GM21526 (cell line): ENCODE measurements at regions not wholly inside any gene's neighbourhood (a gene's known extent, or its start where the extent isn't known, plus 50 kb on each side); places are given as distances from the start of the nearest gene placed in this dataset.

Source experiments
- ATAC-seq: cut with Tn5 transposase; IDR thresholded peaks from one replicate; pipeline ENCODE4 v1.9.1; 2021; ENCODE audit warnings: moderate library complexity; ENCODE audit not compliant: unreplicated experiment, low FRiP score

DNA sequence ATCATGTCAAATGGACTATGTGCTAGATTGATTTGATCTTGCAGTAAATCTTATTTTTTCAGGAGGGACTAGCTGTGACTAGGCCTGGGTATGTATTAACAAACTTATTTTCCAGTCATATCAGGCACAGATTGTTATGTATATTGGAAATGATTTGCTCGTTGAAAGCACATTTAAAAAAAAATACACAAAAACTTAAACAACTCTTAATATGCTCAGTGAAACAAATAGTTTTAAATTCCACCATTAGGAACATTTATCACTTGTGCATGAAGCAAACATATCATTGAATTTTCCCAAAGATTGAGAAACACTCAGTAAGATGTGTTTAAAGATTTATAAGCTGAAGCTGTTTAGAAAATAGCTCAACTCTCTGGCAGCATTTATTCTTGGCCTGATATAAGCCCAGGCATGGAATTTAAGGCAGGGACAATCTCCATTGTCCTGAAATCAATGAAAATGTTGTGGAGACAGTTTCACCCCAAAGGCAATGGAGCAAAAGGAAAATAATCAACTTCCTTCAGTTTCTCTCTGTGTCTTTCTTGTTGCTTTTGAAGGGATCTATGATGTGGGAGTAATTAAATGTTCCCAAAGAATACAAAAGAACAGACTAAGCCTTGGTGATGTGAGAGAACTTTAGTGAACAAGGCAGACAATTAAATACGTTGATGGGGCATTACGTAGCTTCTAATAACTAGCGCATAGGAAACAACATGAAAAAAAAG lies 250.3 kb downstream of the GPR37 start:
- no peak for ATAC-seq

DNA sequence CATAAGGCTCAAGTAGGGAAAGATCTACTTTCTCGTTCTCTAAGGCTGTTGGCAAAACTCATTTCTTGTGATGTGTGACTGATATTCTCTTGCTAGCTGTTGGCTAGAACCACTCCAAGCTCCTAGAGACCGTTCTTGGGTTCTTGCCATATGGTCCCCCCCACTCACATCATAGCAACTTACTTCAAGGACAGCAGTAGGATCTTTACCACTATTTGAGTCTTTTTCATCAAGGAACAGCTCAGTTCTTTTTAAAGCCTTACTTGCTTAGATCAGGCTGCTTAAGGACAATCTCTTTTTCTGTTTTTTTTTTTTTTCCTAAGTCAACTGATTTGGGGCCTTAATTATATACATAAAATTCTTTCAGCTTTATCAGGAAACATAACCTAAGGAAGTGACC lies 251.1 kb downstream of the GPR37 start:
- no peak for ATAC-seq

DNA sequence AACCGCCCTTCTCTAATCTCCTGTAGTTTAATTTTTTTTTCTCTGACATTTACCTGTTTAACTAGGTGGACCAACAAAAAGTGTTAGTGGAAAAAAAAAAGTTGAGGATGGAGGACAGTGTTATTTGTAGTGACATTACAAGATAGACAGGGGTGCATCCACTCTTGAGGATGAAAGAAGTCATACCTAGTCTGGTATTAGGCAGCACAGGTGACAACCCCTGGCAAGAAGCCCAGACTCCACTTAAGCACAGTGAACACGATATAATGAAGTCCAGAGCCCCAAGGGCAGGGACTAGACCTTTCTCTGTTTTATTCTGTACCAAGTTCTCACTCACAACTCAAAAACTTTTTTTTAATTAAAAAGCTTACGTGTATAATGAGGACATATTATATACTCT lies 268.4 kb downstream of the GPR37 start:
- ATAC-seq: no peak

DNA sequence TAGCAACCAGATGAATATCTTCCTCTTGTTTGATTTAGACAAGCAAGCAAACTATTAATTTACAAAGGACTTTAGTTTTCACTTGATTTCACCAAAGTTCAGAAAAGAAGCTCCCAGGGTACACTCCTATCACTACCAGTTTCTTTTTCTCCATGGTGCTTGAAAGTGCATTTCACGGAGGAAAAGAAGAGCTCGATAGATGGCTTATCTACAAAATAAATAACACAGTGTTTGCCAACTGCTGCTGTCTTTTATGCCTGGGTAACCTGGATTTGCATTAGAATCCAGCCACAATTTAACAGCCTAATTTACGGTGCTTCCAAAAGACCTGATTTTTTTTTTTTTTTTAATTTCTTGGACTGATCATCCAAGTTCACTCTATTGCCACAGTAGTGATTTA lies 275.7 kb downstream of the GPR37 start:
- ATAC-seq: no peak

DNA sequence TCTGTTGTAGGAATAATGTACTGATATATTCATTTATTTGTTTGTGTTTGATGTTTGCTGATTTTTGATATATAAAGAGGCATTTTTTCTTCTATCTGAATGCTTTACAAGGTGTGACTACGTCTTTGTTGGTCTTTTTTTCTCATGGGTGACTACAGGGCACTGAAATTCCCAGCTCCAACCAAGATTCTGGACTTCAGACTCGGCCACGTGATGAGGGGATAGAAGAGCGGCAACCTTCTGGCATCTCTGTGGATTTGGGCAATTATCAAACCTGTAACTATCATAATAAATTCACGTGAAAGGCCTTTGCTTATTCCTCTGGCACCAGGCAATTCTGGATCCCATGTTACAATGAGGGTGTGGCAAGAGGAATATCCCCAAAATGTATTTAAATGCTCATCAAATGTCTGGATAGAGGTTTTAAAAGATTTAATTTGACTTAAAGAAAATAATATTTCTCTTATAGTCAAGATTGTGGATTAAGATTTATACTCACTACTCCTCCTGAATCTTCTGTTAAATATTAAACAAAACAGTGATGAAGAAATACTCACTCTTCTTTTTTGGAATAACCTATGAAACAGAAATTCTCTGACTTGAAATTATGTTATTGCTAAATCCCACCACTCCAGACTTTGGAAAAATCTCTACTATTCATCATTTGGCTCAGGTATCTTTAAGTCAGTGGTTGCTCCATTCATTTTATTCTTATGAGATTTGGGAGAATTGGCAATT lies 276.3 kb downstream of the GPR37 start:
- ATAC-seq: no peak

DNA sequence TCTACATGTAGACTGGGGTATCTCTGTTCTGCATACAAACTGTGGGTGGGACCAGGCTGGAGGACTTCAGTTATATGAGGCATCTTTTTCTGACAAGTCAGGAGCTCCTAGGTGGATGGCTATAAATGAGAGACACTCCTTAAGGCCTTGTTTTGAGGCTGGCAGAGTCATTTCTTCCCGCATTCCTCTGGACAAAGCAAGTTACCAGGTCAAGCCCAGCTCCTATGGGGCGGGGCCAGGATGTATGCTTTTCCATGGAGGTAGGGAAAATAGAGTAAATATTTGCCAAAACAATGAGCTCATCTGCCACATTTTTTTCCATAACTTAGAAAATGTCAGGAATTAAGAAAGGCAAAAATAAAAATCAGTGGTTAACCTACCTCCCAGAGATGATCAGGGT lies 283.4 kb downstream of the GPR37 start:
- ATAC-seq: no peak

DNA sequence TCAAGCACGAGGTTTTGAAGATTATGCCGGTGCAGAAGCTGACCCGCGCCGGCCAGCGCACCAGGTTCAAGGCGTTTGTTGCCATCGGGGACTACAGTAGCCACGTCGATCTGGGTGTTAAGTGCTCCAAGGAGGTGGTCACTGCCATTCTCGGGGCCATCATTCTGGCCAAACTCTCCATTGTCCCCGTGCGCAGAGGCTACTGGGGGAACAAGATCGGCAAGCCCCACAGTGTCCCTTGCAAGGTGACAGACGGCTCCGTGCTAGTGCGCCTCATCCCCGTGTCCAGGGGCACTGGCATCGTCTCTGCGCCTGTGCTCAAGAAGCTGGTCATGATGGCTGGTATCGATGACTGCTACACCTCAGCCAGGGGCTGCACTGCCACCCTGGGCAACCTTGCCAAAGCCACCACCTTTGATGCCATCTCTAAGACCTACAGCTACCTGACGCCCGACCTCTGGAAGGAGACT lies 284.7 kb downstream of the GPR37 start:
- no peak for ATAC-seq

DNA sequence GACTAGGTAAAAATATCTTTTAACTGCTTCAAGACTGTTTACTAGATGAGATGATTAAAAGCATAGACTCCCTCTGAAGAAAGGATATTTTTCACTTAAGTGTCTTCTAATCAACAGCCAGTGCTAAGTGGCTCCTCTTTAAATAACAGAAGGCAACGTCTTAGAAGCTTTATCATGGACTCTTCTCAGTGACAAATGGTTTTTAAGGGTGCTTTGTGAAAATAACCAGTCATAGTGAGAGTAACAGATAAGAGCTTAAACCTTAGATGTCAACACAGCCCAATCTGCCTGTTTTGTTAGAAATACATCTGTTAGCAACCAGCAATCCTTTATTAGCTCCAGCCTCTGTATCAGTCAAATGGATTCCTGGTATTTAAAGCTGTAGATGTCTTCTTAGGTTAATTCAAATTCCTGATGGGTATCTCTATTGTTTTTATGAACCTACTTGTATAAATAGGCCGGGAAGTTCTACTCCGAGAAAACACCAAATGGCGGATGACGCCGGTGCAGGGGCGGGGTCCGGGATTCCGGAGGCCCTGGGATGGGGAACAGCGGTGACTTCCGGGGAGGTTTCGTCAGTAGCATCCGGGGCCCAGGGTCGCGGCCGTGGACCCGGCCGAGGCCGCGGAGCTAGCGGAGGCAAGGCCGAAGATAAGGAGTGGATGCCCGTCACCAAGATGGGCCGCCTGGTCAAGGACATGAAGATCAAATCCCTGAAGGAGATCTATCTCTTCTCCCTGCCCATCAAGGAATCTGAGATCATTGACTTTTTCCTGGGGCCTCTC lies 285.4 kb downstream of the GPR37 start:
- ATAC-seq: no peak

DNA sequence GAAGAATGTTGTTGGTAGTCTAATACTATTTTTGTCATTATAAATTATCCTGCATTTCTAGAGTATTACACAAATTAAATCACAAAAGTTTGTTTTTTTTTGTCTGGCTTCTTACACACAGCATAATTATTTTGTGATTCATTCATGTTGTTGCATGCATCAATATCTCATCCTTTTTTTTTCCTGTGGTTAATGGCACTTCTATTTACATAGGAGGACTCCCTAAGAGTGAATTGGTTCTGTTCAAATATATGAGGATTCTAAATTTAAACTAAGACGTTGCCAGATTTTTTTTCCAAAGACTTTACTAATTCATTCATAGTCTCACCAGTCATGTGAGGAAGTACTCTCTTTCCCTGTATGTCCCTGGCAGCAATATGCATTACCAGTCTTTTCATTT lies 303.3 kb downstream of the GPR37 start:
- no peak for ATAC-seq

DNA sequence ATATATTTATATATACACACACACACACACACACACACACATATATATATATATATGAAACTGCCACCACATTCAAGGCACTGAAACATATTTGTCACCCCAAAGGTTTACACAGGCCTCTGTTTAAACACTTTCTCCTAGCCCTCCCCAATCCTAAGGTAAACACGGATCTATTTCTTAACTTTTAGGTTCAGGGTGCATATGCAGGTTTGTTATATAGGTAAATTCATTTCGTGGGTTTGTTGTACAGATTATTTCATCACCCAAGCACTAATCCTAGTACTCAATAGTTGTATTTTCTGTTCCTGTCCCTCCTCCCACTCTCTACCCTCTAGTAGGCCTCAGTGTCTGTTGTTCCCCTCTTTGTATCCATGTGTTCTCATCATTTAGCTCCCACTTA lies 305.0 kb downstream of the GPR37 start:
- ATAC-seq: no peak

DNA sequence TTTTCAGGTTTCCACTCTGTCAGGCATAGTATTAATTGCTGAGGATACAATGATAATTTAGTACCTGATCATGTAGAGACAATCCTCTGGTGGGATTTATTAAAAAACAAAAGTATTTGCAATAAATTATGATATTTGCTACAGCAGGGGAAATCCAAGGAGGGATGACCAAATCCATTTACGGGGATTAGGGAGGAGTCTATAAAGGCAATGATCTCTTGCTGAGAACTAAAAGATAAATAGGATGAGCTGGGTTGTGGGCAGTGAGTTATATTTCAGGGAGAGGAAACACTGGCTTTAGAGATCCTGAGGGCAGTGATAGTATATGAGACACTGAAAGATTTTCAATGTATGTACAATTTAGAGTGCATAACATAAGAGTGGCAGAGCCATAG lies 305.5 kb downstream of the GPR37 start:
- ATAC-seq: no peak

DNA sequence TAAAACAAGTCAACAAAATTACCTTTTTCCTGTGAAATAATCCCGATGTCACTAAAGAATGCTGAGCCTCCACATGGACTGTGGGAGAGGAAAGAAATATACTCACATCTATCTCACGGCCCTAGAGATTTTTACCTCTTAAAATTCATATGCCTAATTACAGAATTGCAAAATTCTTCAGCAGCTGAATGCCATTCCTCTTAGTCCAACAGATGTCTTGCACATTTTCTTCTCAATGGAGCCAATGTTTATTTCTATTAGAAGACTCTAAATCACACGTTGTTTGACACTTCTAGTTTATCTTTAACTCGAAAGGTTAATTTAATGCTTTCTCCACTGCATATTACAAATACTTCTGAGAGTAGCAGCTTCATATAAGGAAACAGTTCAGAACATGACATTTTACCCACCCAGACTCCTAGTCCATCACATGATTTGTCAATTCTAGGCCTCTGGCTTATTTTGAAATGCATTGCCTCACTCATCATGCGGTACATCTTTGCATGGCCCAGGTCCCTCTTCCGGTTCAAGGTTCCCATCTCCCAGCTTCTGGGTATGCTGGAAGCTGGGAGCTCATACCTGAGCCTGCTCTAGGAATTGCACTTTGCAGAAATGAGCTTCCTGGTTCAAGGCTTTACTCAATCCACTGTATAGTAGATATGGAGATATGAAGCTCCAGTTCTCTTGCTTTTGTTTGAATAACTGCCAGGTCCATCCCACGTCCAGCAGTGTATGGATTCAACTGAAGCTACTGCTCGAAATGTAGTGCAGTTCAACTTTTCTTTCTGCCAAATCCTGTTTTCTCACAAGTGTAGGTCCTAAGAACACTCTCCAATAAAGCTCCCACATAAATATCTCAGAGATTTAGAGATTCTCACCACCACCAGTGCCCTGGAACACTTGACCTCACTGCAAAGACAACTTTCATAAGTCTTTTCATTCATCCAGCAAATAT lies 306.2 kb downstream of the GPR37 start:
- no peak for ATAC-seq

DNA sequence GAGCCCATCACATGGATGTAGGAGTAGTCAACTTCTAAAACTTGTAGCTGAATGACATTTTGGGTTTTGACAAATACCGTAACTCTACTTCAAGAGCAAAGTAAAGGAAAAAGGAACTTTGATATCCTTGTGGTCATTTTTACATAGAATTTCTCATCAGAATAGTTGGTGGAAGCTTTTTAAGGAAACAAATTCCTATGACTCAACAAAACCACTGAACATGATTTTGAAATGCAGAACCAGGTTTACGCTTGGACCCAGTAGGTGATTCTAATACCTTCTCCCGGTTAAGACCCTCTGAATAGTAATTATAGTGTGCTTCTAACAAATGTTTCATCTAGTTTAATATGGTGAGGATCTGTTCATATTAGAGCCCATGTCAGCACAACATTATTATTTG lies 307.8 kb downstream of the GPR37 start:
- ATAC-seq: no peak

DNA sequence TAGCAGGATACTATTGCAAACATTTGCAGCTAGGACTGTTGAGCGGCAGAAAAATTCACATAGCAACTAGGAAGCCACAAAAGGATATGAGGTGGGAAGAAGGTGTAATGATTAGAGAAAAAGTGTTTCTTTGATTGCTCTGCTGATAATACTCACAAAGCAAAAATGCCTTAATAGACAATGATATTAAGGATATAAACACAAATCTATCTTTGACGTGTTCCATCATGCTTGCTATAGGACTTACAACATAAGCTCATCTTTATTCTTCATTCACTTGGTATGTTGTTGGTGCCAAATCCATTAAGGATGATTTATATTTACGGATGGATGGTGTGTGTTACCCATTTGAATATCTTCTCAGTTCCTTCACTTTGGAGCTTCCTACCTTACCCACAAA lies 309.3 kb downstream of the GPR37 start:
- no peak for ATAC-seq

DNA sequence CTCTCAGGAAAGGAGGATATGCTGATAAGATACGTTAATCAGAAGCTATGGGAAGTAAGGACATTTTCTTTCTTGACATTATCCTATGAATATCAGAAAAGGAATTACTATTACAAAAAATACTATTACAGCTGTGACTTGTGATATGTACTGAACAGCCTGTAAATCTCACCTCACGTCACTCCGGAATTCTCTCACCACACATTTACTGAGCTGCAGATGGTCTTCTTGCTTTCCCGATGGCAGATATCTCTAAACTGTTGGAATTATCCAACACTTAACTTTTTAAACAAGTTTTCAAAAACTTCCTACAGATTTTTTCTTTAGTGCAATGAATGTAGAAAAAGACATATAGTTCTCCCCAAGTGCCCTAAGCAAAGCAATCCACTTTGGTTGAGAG lies 313.4 kb downstream of the GPR37 start:
- ATAC-seq: no peak

DNA sequence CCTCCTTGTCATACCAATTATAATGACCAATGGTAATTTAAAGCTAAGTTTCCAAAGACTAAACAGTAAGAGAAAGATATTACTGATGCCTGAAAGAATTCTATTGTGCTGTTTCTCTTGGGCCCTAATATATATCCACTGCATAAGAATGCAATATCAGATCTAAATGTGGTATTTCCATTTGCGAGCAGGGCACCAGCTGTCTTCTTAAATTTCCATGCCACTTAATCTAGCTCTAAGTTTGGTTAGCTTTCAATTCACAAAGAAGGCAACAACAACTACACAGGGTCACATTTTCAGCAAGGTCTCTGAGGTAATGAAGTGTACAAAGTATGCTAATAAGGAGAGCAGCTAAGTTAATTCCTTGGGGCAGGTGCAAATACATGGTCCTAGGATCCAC lies 315.7 kb downstream of the GPR37 start:
- no peak for ATAC-seq

DNA sequence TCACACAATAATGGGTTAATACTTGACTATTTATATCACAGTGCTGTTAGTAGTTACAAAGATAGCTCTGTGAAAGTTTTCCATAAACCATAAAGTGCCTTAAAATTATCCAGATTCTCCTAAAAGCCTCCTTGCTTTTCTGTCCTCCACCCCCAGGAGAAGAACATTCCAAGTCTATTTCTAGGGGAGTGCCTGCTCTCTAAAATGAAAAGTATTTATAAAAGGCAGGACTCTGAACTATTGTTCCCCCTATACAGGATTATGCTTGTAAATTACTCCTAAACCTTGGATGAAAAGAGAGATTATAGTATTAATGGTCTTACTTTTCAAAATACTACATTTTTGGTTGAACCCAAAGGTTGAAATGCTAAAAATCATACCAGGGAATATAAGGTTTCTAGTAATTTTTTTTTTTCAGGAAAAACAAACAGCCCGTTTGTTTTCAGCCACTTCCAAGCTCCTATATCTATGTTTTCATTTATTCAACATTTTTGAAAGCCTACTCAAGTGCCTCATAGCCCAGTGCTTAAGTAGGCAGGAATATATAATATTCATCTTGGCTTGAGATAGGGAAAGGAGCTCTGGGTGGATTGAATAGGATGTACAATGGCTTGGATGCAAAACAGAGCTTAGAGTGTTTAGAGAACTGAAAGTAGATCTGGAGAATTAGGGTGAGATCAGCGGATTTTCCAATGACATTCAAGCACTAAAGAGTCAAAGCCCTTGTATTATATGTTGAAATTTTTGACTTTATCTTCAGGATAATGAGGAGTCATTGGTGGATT lies 320.7 kb downstream of the GPR37 start:
- no peak for ATAC-seq

DNA sequence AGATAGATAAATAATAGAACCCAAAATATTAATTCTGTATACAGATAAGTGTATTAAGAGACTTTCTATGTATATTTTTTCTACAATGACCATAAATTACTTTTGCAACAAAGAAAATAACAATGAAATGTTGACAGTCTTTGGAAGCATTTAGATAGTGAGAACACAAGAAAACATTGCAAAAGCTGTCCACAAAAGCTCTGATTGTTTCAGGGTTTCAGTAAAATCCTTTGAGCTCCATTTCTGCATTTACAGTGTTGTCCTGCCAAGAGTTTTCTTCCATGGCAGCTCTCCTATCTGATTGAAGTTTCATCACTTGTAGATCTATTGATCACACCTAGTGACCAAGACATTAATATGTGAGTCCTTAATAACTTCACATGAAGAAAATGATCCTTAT lies 321.8 kb downstream of the GPR37 start:
- no peak for ATAC-seq

DNA sequence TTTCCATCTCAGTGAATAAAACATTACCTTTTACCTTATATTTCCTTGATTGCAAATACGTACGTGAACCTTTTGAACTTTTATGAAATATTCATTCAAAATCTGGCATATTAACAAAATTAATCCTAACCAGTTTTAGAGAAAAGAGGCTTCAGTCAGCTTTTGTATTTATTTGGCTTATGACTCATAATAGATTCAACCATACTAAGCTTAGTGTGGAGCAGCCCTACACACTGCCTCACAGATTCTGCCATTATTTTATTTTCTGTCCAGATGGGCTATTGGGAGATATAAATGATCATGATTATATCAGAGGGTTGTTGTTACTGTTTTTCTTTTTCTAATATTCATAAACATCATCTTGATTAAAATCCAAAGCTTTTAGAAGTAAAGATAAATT lies 325.5 kb downstream of the GPR37 start:
- ATAC-seq: no peak
